HEK293 (cell line): ENCODE measurements at regions not wholly inside any gene's neighbourhood (a gene's known extent, or its start where the extent isn't known, plus 50 kb on each side); places are given as distances from the start of the nearest gene placed in this dataset.

Experiments
- CTCF ChIA-PET: fragments of 350-600 bp; formaldehyde crosslinking; extraction: SDS; loops from one replicate; lab custom pipeline; 2021; ENCODE audit warnings: antibody characterized with exemption; lab: Yijun Ruan, JAX
- POLR2A ChIA-PET: fragments of 300-600 bp; formaldehyde crosslinking; extraction: SDS; loops from one replicate; lab custom pipeline; 2020; ENCODE audit warnings: antibody characterized with exemption, inconsistent platforms; lab: Yijun Ruan, JAX
- H3K27ac ChIP-seq: fragments of 200-500 bp; sonication (Bioruptor generic); 2 replicates; pipeline ENCODE4 v1.5.1; 2014; ENCODE audit warnings: low read depth, low read length, control low read depth, inconsistent platforms; ENCODE audit errors: extremely low read depth
- H3K36me3 ChIP-seq, 2 experiments: fragments of 200-500 bp in 1 of 2; sonication (Bioruptor generic) in 1 of 2; 1 replicate in 1 of 2; 2 replicates in 1 of 2; pipeline ENCODE4 v1.5.1; 2014 to 2017; ENCODE audit warnings: inconsistent platforms in 2 of 2, low read length in 2 of 2; ENCODE audit not compliant: control insufficient read depth in 2 of 2, insufficient read depth in 1 of 2
- H3K4me1 ChIP-seq: fragments of 200-500 bp; sonication (Bioruptor generic); 2 replicates; pipeline ENCODE4 v1.5.1; 2014; ENCODE audit warnings: mild to moderate bottlenecking, low read length, inconsistent platforms; ENCODE audit not compliant: control insufficient read depth, insufficient read depth
- H3K4me3 ChIP-seq: 2 replicates; pipeline ENCODE4 v1.5.1; 2011; ENCODE audit warnings: low read depth, mild to moderate bottlenecking, control low read depth, low read length, moderate library complexity
- H3K9me3 ChIP-seq: fragments of 200-500 bp; sonication (Bioruptor generic); 2 replicates; pipeline ENCODE4 v1.5.1; 2014; ENCODE audit warnings: low read depth, low read length, inconsistent platforms; ENCODE audit not compliant: control insufficient read depth, insufficient read depth
- GLIS1 ChIP-seq: fragments of 450-650 bp; formaldehyde crosslinking; IDR thresholded peaks from 2 replicates; pipeline ENCODE4 v1.5.1; 2016; ENCODE audit warnings: missing biosample characterization, missing genetic modification characterization
- SCRT2 ChIP-seq: fragments of 450-650 bp; formaldehyde crosslinking; IDR thresholded peaks from 2 replicates; pipeline ENCODE4 v1.5.1; 2016; ENCODE audit warnings: missing biosample characterization, missing genetic modification characterization
- SP7 ChIP-seq: fragments of 450-650 bp; formaldehyde crosslinking; IDR thresholded peaks from 2 replicates; pipeline ENCODE4 v1.5.1; 2016; ENCODE audit warnings: missing biosample characterization, missing genetic modification characterization
- ZBTB1 ChIP-seq: fragments of 450-650 bp; formaldehyde crosslinking; IDR thresholded peaks from 2 replicates; pipeline ENCODE4 v1.5.1; 2016; ENCODE audit warnings: missing biosample characterization, missing genetic modification characterization
- ZBTB8A ChIP-seq: fragments of 450-650 bp; formaldehyde crosslinking; IDR thresholded peaks from 2 replicates; pipeline ENCODE4 v1.5.1; 2016; ENCODE audit warnings: missing biosample characterization, missing genetic modification characterization
- ZFHX2 ChIP-seq: fragments of 450-650 bp; formaldehyde crosslinking; conservative IDR thresholded peaks from 2 replicates; pipeline ENCODE4 v1.5.1; 2016; ENCODE audit warnings: missing biosample characterization, missing genetic modification characterization
- ZNF174 ChIP-seq: fragments of 450-650 bp; formaldehyde crosslinking; IDR thresholded peaks from 2 replicates; pipeline ENCODE4 v1.5.0; 2017; ENCODE audit warnings: missing biosample characterization, mild to moderate bottlenecking, missing genetic modification characterization
- ZNF19 ChIP-seq: fragments of 450-650 bp; formaldehyde crosslinking; IDR thresholded peaks from 2 replicates; pipeline ENCODE4; 2016; ENCODE audit warnings: missing biosample characterization, missing genetic modification characterization, low read depth
- ZNF23 ChIP-seq: fragments of 450-650 bp; formaldehyde crosslinking; IDR thresholded peaks from 2 replicates; pipeline ENCODE4 v1.5.1; 2016; ENCODE audit warnings: missing biosample characterization, missing genetic modification characterization, borderline replicate concordance
- ZNF292 ChIP-seq: fragments of 450-650 bp; formaldehyde crosslinking; IDR thresholded peaks from 2 replicates; pipeline ENCODE4 v1.5.1; 2016; ENCODE audit warnings: low read depth, missing biosample characterization, missing genetic modification characterization, borderline replicate concordance
- ZNF514 ChIP-seq: fragments of 450-650 bp; formaldehyde crosslinking; IDR thresholded peaks from 2 replicates; pipeline ENCODE4 v1.5.1; 2016; ENCODE audit warnings: missing biosample characterization, missing genetic modification characterization
- ZNF544 ChIP-seq: fragments of 450-650 bp; formaldehyde crosslinking; IDR thresholded peaks from 2 replicates; pipeline ENCODE4 v1.5.0; 2017; ENCODE audit warnings: missing biosample characterization, missing genetic modification characterization
- ZNF658 ChIP-seq: fragments of 450-650 bp; formaldehyde crosslinking; IDR thresholded peaks from 2 replicates; pipeline ENCODE4; 2016; ENCODE audit warnings: missing biosample characterization, missing genetic modification characterization
- ZNF664 ChIP-seq: fragments of 450-650 bp; formaldehyde crosslinking; IDR thresholded peaks from 2 replicates; pipeline ENCODE4 v1.5.1; 2016; ENCODE audit warnings: missing biosample characterization, missing genetic modification characterization
- ZNF791 ChIP-seq: fragments of 450-650 bp; formaldehyde crosslinking; IDR thresholded peaks from 2 replicates; pipeline ENCODE4 v1.5.1; 2016; ENCODE audit warnings: missing biosample characterization, missing genetic modification characterization
- TF ChIP-seq, protein P1 (sequence below): fragments of 450-650 bp; formaldehyde crosslinking; IDR thresholded peaks from 2 replicates; pipeline ENCODE4 v1.5.0; 2017; ENCODE audit warnings: missing biosample characterization, missing genetic modification characterization, borderline replicate concordance
- TF ChIP-seq, protein P2 (sequence below): fragments of 450-650 bp; formaldehyde crosslinking; IDR thresholded peaks from 2 replicates; pipeline ENCODE4 v1.5.1; 2016; ENCODE audit warnings: missing biosample characterization, missing genetic modification characterization
- TF ChIP-seq, protein P3 (sequence below): fragments of 450-650 bp; formaldehyde crosslinking; IDR thresholded peaks from 2 replicates; pipeline ENCODE4 v1.5.1; 2016; ENCODE audit warnings: missing biosample characterization, missing genetic modification characterization, low read depth
- TF ChIP-seq, protein P4 (sequence below): fragments of 450-650 bp; formaldehyde crosslinking; IDR thresholded peaks from 2 replicates; pipeline ENCODE4 v1.5.1; 2016; ENCODE audit warnings: missing biosample characterization, missing genetic modification characterization

DNA sequence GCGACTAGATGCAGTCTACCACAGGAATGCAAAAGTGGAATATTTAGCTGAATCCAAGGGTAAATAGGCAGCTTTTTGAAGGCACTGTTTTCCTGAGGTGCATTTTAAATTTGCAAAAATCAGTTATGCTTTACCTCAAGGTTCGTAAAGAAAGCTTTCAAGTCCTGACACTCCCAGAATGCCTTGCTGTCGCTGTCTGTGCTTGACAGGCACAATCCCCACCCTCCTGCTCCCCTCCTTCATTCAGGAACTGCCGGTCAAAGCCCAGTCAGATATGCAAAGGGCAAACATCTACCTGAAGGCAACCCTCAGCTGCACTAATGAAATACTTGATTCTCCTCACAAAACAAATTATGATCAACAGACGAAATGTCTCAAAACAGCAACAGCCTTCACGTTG is 97.4 kb upstream of the DDX18 start:
- Histone ChIP-seq H3K36me3 (no peaks in the 10 kb centered on the region), H3K27ac (no peak overlapping the region), H3K4me1 (no peaks in the 10 kb centered on the region)
- CTCF ChIA-PET = no interaction called here
- no peak for TF ChIP-seq ZNF174
- TF ChIP-seq ZNF791 = no peak
- no peak for TF ChIP-seq ZNF544 (tag by site-specific recombination)
- TF ChIP-seq, all 188 proteins: peak for 0
- no peaks in the 10 kb centered on the region for H3K9me3 ChIP-seq
- POLR2A ChIA-PET = no interaction called here
- H3K4me3 ChIP-seq = no peak overlapping the region

DNA sequence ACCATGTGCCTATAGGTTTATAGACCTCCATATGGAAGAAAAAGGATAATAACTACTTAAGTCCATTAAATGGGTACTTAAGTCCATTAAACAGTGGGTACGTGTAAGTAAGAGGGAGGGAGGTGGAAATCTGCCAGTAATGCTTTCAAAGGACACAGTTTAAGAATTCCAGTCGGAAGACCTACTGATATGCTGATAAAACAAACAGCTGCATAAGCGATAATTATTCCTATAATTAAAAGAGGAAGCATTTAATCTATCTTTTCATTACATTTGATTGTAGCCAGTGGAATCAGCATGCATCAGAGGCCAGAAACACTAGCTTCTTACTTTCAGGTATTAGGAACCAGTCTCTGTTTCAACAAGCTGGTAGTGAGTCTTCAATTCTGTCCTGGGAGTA is 96.4 kb upstream of the DDX18 start:
- Histone ChIP-seq H3K9me3 (no peaks in the 10 kb centered on the region), H3K27ac (no peak overlapping the region), H3K36me3 (no peaks in the 10 kb centered on the region), H3K4me1 (no peaks in the 10 kb centered on the region), H3K4me3 (no peak overlapping the region)
- ChIA-PET CTCF (interaction anchor here (0.6 to 0.7 kb wide), 2 partner anchors 10 to 737 kb away, joined by 4 to 5 read pairs; no protein-coding TSS in a partner anchor), POLR2A (no interaction called here)
- TF ChIP-seq SCRT2 (no peak), ZNF514 (no peak), ZNF658 (tag by site-specific recombination) (no peak), ZFHX2 (no peak), ZNF292 (no peak), ZNF19 (no peak), SP7 (tag by site-specific recombination) (no peak), ZBTB1 (no peak), ZNF23 (tag by site-specific recombination) (no peak), ZNF664 (no peak), GLIS1 (tag by site-specific recombination) (no peak), ZBTB8A (tag by site-specific recombination) (no peak)
- TF ChIP-seq, protein P1, sequence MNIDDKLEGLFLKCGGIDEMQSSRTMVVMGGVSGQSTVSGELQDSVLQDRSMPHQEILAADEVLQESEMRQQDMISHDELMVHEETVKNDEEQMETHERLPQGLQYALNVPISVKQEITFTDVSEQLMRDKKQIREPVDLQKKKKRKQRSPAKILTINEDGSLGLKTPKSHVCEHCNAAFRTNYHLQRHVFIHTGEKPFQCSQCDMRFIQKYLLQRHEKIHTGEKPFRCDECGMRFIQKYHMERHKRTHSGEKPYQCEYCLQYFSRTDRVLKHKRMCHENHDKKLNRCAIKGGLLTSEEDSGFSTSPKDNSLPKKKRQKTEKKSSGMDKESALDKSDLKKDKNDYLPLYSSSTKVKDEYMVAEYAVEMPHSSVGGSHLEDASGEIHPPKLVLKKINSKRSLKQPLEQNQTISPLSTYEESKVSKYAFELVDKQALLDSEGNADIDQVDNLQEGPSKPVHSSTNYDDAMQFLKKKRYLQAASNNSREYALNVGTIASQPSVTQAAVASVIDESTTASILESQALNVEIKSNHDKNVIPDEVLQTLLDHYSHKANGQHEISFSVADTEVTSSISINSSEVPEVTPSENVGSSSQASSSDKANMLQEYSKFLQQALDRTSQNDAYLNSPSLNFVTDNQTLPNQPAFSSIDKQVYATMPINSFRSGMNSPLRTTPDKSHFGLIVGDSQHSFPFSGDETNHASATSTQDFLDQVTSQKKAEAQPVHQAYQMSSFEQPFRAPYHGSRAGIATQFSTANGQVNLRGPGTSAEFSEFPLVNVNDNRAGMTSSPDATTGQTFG (tag by site-specific recombination) = no peak
- TF ChIP-seq, protein P2, sequence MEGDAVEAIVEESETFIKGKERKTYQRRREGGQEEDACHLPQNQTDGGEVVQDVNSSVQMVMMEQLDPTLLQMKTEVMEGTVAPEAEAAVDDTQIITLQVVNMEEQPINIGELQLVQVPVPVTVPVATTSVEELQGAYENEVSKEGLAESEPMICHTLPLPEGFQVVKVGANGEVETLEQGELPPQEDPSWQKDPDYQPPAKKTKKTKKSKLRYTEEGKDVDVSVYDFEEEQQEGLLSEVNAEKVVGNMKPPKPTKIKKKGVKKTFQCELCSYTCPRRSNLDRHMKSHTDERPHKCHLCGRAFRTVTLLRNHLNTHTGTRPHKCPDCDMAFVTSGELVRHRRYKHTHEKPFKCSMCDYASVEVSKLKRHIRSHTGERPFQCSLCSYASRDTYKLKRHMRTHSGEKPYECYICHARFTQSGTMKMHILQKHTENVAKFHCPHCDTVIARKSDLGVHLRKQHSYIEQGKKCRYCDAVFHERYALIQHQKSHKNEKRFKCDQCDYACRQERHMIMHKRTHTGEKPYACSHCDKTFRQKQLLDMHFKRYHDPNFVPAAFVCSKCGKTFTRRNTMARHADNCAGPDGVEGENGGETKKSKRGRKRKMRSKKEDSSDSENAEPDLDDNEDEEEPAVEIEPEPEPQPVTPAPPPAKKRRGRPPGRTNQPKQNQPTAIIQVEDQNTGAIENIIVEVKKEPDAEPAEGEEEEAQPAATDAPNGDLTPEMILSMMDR (tag by site-specific recombination) = no peak
- TF ChIP-seq, protein P3, sequence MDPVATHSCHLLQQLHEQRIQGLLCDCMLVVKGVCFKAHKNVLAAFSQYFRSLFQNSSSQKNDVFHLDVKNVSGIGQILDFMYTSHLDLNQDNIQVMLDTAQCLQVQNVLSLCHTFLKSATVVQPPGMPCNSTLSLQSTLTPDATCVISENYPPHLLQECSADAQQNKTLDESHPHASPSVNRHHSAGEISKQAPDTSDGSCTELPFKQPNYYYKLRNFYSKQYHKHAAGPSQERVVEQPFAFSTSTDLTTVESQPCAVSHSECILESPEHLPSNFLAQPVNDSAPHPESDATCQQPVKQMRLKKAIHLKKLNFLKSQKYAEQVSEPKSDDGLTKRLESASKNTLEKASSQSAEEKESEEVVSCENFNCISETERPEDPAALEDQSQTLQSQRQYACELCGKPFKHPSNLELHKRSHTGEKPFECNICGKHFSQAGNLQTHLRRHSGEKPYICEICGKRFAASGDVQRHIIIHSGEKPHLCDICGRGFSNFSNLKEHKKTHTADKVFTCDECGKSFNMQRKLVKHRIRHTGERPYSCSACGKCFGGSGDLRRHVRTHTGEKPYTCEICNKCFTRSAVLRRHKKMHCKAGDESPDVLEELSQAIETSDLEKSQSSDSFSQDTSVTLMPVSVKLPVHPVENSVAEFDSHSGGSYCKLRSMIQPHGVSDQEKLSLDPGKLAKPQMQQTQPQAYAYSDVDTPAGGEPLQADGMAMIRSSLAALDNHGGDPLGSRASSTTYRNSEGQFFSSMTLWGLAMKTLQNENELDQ (tag by site-specific recombination) = no peak
- TF ChIP-seq, protein P4, sequence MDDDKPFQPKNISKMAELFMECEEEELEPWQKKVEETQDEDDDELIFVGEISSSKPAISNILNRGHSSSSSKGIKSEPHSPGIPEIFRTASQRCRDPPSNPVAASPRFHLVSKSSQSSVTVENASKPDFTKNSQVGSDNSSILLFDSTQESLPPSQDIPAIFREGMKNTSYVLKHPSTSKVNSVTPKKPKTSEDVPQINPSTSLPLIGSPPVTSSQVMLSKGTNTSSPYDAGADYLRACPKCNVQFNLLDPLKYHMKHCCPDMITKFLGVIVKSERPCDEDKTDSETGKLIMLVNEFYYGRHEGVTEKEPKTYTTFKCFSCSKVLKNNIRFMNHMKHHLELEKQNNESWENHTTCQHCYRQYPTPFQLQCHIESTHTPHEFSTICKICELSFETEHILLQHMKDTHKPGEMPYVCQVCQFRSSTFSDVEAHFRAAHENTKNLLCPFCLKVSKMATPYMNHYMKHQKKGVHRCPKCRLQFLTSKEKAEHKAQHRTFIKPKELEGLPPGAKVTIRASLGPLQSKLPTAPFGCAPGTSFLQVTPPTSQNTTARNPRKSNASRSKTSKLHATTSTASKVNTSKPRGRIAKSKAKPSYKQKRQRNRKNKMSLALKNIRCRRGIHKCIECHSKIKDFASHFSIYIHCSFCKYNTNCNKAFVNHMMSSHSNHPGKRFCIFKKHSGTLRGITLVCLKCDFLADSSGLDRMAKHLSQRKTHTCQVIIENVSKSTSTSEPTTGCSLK (tag by site-specific recombination) = no peak
